K562 (cell line): ENCODE measurements at regions not wholly inside any gene's neighbourhood (a gene's known extent, or its start where the extent isn't known, plus 50 kb on each side); places are given as distances from the start of the nearest gene placed in this dataset.

ENCODE experiments used
- ATAC-seq: fragments of 200-7000 bp; cut with Tn5 transposase; 3 replicates; pipeline ENCODE4 v1.9.1; 2020; ENCODE audit warnings: moderate library complexity
- BruUV-seq: library from RNA; stranded (reverse); fragments of 400-500 nt; replicated peaks from 2 replicates; lab custom pipeline; 2021; lab: Mats Ljungman, UMichigan
- CTCF ChIA-PET: fragments of 300-600 bp; formaldehyde crosslinking; extraction: SDS; loops from one replicate; lab custom pipeline; 2021; ENCODE audit warnings: low intra/inter-chr PET ratio; lab: Yijun Ruan, JAX
- POLR2A ChIA-PET: fragments of 300-600, 350-650 bp; sonication (Branson Sonifier 250); formaldehyde crosslinking; extraction: SDS; loops from one replicate; lab custom pipeline; 2021; ENCODE audit warnings: antibody characterized with exemption, inconsistent platforms; lab: Yijun Ruan, JAX
- DNase-seq, 4 experiments: peaks; one replicate each; pipeline versions ENCODE4 v3.0.0 to v3.0.0-alpha.2; 2011 to 2018; ENCODE audit warnings: low spot score in 3 of 4, mixed read lengths in 3 of 4; ENCODE audit errors: extremely low read depth in 1 of 4
- FAIRE-seq: peaks from 2 replicates; lab custom pipeline; 2011; peaks lifted over from hg19 to GRCh38; lab: Jason Lieb, UNC
- H2AFZ ChIP-seq: 2 replicates; pipeline ENCODE4 v1.6.0; 2011; ENCODE audit warnings: low read depth, low read length, control low read depth, inconsistent platforms
- H3K27ac ChIP-seq: fragments of 200-600 bp; 3 replicates; pipeline ENCODE4 v1.8.0; 2011; ENCODE audit warnings: low read depth, mild to moderate bottlenecking, control low read depth, inconsistent platforms, low read length, moderate library complexity, mixed read lengths; ENCODE audit errors: extremely low read depth
- H3K27me3 ChIP-seq, 2 experiments: fragments of 300-600 bp in 1 of 2; 2 replicates in 1 of 2; 3 replicates in 1 of 2; pipeline versions ENCODE4 v1.6.0 to v1.8.0; 2011; ENCODE audit warnings: inconsistent platforms in 2 of 2, low read length in 2 of 2, mild to moderate bottlenecking in 1 of 2, mixed read lengths in 1 of 2, moderate library complexity in 1 of 2; ENCODE audit not compliant: control insufficient read depth in 2 of 2, insufficient read depth in 2 of 2
- H3K36me3 ChIP-seq: fragments of 300-600 bp; 3 replicates; pipeline ENCODE4 v1.8.0; 2011; ENCODE audit warnings: mild to moderate bottlenecking, low read length, inconsistent platforms; ENCODE audit not compliant: control insufficient read depth, insufficient read depth
- H3K4me1 ChIP-seq, 2 experiments: fragments of 200-600 bp in 1 of 2; replicated peaks in 1 of 2; 2 replicates in 1 of 2; 3 replicates in 1 of 2; pipeline versions ENCODE4 v1.5.1 to v1.8.0; 2011; ENCODE audit warnings: inconsistent platforms in 2 of 2, low read length in 2 of 2, mild to moderate bottlenecking in 1 of 2, mixed read lengths in 1 of 2, moderate library complexity in 1 of 2; ENCODE audit not compliant: control insufficient read depth in 2 of 2, insufficient read depth in 2 of 2
- H3K4me2 ChIP-seq: 2 replicates; pipeline ENCODE4 v1.6.1; 2011; ENCODE audit warnings: low read length, control low read depth, inconsistent platforms, mixed read lengths; ENCODE audit not compliant: insufficient read depth
- H3K4me3 ChIP-seq: fragments of 200-600 bp; sonication (generic), shearing (Covaris generic); 2 replicates; pipeline ENCODE4 v1.5.1; 2016; ENCODE audit warnings: control low read depth, inconsistent platforms
- H3K79me2 ChIP-seq: fragments of 200-600 bp; 3 replicates; pipeline ENCODE4 v1.8.0; 2011; ENCODE audit warnings: low read length, inconsistent platforms; ENCODE audit not compliant: control insufficient read depth, insufficient read depth
- H3K9ac ChIP-seq, 2 experiments: 2 replicates each; pipeline versions ENCODE4 v1.6.0 to v1.6.1; 2011; ENCODE audit warnings: low read depth in 2 of 2, low read length in 2 of 2, control low read depth in 1 of 2, inconsistent platforms in 1 of 2, mild to moderate bottlenecking in 1 of 2, mixed read lengths in 1 of 2; ENCODE audit not compliant: insufficient read depth in 1 of 2
- H3K9me1 ChIP-seq: one replicate; pipeline ENCODE4 v1.6.0; 2011; ENCODE audit warnings: inconsistent platforms, mild to moderate bottlenecking, low read length, moderate library complexity; ENCODE audit not compliant: control insufficient read depth, insufficient read depth
- H3K9me3 ChIP-seq: replicated peaks from 2 replicates; pipeline ENCODE4 v1.5.1; 2011; ENCODE audit warnings: low read depth, low read length, inconsistent platforms; ENCODE audit not compliant: control insufficient read depth, insufficient read depth
- H4K20me1 ChIP-seq: replicated peaks from 2 replicates; pipeline ENCODE4 v1.6.1; 2011; ENCODE audit warnings: low read length, inconsistent platforms, mixed read lengths; ENCODE audit not compliant: control insufficient read depth, insufficient read depth
- BCL6 ChIP-seq: fragments of 250-450 bp; sonication (Bioruptor Pico); IDR thresholded peaks from 2 replicates; pipeline ENCODE4 v1.4.0; 2020
- BMI1 ChIP-seq: fragments of 150-350 bp; IDR thresholded peaks from 2 replicates; pipeline ENCODE4 v1.6.1; 2014; ENCODE audit warnings: low read length
- CC2D1A ChIP-seq: fragments of 450-650 bp; IDR thresholded peaks from 2 replicates; pipeline ENCODE4 v1.6.1; 2017; ENCODE audit warnings: mild to moderate bottlenecking
- DPF2 ChIP-seq: fragments of 450-650 bp; IDR thresholded peaks from 2 replicates; pipeline ENCODE4 v1.6.1; 2016
- FOXJ2 ChIP-seq: fragments of 200-800 bp; sonication (Bioruptor generic); IDR thresholded peaks from 2 replicates; pipeline ENCODE4 v1.6.1; 2016; ENCODE audit warnings: missing genetic modification characterization, missing compliant biosample characterization
- FUS ChIP-seq: fragments of 200-400 bp; formaldehyde crosslinking; optimal IDR thresholded peaks from 2 replicates; pipeline ENCODE3; 2017; ENCODE audit warnings: low read depth, low read length
- HNRNPLL ChIP-seq: fragments of 200-400 bp; formaldehyde crosslinking; IDR thresholded peaks from 2 replicates; pipeline ENCODE4 v1.6.1; 2017; ENCODE audit warnings: low read length, low read depth, mild to moderate bottlenecking; ENCODE audit not compliant: poor library complexity, severe bottlenecking
- NCOA1 ChIP-seq: fragments of 450-650 bp; IDR thresholded peaks from 2 replicates; pipeline ENCODE4 v1.6.1; 2016; ENCODE audit warnings: low read depth
- NFXL1 ChIP-seq: fragments of 450-650 bp; formaldehyde crosslinking; IDR thresholded peaks from 2 replicates; pipeline ENCODE4 v1.4.0; 2021; ENCODE audit warnings: mild to moderate bottlenecking
- NONO ChIP-seq, 2 experiments: fragments of 200-400 bp in 1 of 2; fragments of 450-650 bp in 1 of 2; formaldehyde crosslinking in 1 of 2; IDR thresholded peaks; 2 replicates each; pipeline ENCODE4 v1.6.1; 2017; ENCODE audit warnings: low read depth in 2 of 2, mild to moderate bottlenecking in 2 of 2, moderate library complexity in 2 of 2, low read length in 1 of 2
- RFX1 ChIP-seq: fragments of 450-650 bp; IDR thresholded peaks from 2 replicates; pipeline ENCODE4 v1.6.1; 2016; ENCODE audit warnings: mild to moderate bottlenecking, moderate library complexity
- ZEB2 ChIP-seq: fragments of 450-650 bp; IDR thresholded peaks from 2 replicates; pipeline ENCODE4 v1.6.1; 2016
- ZFP30 ChIP-seq: fragments of 250-450 bp; sonication (Bioruptor Pico); IDR thresholded peaks from 2 replicates; pipeline ENCODE4 v1.8.0; 2022; ENCODE audit warnings: moderate library complexity, mild to moderate bottlenecking, inconsistent platforms, borderline replicate concordance
- ZKSCAN1 ChIP-seq: fragments of 150-350 bp; IDR thresholded peaks from 2 replicates; pipeline ENCODE4 v1.6.1; 2016; ENCODE audit warnings: low read depth, low read length
- ZNF444 ChIP-seq: fragments of 250-450 bp; sonication (Bioruptor Pico); IDR thresholded peaks from 2 replicates; pipeline ENCODE4 v1.4.0; 2020; ENCODE audit warnings: mild to moderate bottlenecking, moderate library complexity
- ZNF551 ChIP-seq: fragments of 250-450 bp; sonication (Bioruptor Pico); IDR thresholded peaks from 2 replicates; pipeline ENCODE4 v1.5.0; 2021; ENCODE audit warnings: mild to moderate bottlenecking, moderate library complexity
- WGBS: fragments of 100-300 bp; shearing (Covaris generic); methylation state at CpG from one replicate; pipeline ENCODE4 v1.1.6; 2016; ENCODE audit warnings: low coverage, mixed read lengths; ENCODE audit not compliant: insufficient coverage; ENCODE audit errors: missing lambda C conversion rate; 5-methylcytosine and 5-hydroxymethylcytosine counted together
- in situ Hi-C: fragments of 300-500 bp; cut with MboI; formaldehyde crosslinking; loops from 4 replicates; pipeline ENCODE4 v1.15.0; 2018; ENCODE audit warnings: inconsistent platforms, mixed read lengths
- intact Hi-C: fragments of 100-400 bp; cut with micrococcal nuclease; formaldehyde crosslinking; loops from 2 replicates; pipeline ENCODE4 v1.14.2; 2022
- TF ChIP-seq, protein P1 (sequence below): fragments of 150-350 bp; IDR thresholded peaks from 2 replicates; pipeline ENCODE4 v1.6.1; 2014; ENCODE audit warnings: low read depth, mild to moderate bottlenecking, low read length, borderline replicate concordance
- TF ChIP-seq, protein P2 (sequence below): fragments of 250-450 bp; sonication (Bioruptor Pico); IDR thresholded peaks from 2 replicates; pipeline ENCODE4 v1.9.0; 2021; ENCODE audit warnings: mild to moderate bottlenecking
- TF ChIP-seq, protein P3 (sequence below): fragments of 450-650 bp; IDR thresholded peaks from 2 replicates; pipeline ENCODE4 v1.6.1; 2016; ENCODE audit warnings: antibody characterized with exemption

DNA sequence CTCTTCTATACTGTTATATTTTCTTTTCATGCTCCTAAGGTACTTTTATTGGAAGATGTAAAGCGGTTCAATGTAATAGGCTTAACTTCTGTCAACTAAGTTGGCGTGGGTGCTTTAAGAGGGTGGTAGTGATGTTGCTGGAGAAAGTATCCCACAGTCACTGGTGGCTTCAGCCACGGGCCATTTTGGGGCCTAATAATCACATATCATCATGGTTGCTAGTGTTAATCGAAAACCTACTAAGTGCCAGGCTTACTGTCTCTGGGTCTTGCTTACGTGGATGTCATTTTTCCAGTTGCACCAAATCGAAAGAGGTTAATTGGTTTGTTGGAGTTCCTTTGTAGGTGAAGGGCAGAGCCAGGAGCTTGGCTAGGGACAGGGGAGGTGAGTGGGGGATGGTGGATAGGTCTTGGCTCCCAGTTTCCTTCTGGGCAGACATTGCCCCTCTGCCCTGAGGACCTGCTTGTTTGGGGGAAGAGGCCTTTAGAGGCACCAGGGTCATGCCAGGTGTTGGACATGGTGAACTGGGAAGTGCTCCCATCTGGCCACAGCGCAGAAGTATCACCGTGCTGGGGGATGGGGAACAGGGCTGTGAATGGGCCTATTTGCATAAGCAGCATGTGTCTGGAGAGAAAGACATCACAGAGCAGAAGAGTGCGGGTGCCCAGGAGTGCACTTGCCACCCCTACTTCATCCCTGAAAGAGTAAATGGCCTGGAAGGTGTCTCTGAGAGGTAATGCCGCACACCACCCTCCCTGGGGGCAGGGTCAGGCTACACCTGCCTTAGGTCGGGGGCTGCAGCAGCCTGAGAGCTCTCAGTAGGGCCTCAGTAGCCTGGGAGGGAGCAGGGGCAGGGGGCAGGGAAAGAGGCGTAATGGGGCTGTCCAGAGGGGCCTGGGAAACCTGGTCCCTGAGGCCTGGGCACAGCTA, 62.4 kb upstream of the POLG start:
- Histone ChIP-seq H3K4me1 (peaks cover 0 to 16% of the 10 kb centered on the region in 2 experiments; a peak in 3 of 5 replicates), H3K36me3 (no peaks in the 10 kb centered on the region), H3K9me1 (no peaks in the 10 kb centered on the region), H3K27ac (no peak overlapping the region), H3K27me3 (peaks cover 0 to 45% of the 10 kb centered on the region in 2 experiments; a peak in 2 of 5 replicates), H3K9me3 (no peaks in the 10 kb centered on the region), H3K4me3 (no peak overlapping the region), H2AFZ (no peak overlapping the region), H3K4me2 (no peak overlapping the region), H3K79me2 (no peaks in the 10 kb centered on the region), H3K9ac (no peak overlapping the region), H4K20me1 (no peaks in the 10 kb centered on the region; the same call in 1 of the 2 replicates)
- no TSS peak for BruUV-seq
- no peak for TF ChIP-seq CC2D1A
- TF ChIP-seq ZFP30 (CRISPR knock-in tag): no peak
- no peak for TF ChIP-seq DPF2
- no peak for TF ChIP-seq NFXL1 (CRISPR knock-in tag)
- no peak for TF ChIP-seq ZEB2
- no peak for TF ChIP-seq ZKSCAN1
- no peak for TF ChIP-seq BCL6 (CRISPR knock-in tag)
- TF ChIP-seq, protein P1, sequence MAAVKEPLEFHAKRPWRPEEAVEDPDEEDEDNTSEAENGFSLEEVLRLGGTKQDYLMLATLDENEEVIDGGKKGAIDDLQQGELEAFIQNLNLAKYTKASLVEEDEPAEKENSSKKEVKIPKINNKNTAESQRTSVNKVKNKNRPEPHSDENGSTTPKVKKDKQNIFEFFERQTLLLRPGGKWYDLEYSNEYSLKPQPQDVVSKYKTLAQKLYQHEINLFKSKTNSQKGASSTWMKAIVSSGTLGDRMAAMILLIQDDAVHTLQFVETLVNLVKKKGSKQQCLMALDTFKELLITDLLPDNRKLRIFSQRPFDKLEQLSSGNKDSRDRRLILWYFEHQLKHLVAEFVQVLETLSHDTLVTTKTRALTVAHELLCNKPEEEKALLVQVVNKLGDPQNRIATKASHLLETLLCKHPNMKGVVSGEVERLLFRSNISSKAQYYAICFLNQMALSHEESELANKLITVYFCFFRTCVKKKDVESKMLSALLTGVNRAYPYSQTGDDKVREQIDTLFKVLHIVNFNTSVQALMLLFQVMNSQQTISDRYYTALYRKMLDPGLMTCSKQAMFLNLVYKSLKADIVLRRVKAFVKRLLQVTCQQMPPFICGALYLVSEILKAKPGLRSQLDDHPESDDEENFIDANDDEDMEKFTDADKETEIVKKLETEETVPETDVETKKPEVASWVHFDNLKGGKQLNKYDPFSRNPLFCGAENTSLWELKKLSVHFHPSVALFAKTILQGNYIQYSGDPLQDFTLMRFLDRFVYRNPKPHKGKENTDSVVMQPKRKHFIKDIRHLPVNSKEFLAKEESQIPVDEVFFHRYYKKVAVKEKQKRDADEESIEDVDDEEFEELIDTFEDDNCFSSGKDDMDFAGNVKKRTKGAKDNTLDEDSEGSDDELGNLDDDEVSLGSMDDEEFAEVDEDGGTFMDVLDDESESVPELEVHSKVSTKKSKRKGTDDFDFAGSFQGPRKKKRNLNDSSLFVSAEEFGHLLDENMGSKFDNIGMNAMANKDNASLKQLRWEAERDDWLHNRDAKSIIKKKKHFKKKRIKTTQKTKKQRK: no peak
- TF ChIP-seq, protein P2, sequence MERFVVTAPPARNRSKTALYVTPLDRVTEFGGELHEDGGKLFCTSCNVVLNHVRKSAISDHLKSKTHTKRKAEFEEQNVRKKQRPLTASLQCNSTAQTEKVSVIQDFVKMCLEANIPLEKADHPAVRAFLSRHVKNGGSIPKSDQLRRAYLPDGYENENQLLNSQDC (CRISPR knock-in tag): no peak
- no peak for TF ChIP-seq ZNF444 (CRISPR knock-in tag)
- TF ChIP-seq NCOA1: no peak
- TF ChIP-seq ZNF551: no peak
- TF ChIP-seq FOXJ2: no peak
- TF ChIP-seq HNRNPLL: no peak
- TF ChIP-seq, protein P3, sequence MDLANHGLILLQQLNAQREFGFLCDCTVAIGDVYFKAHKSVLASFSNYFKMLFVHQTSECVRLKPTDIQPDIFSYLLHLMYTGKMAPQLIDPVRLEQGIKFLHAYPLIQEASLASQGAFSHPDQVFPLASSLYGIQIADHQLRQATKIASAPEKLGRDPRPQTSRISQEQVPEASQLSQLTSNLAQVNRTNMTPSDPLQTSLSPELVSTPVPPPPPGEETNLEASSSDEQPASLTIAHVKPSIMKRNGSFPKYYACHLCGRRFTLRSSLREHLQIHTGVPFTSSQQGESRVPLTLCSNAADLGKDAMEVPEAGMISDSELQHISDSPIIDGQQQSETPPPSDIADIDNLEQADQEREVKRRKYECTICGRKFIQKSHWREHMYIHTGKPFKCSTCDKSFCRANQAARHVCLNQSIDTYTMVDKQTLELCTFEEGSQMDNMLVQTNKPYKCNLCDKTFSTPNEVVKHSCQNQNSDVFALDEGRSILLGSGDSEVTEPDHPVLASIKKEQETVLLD: no peak
- no peak for TF ChIP-seq NONO (IDR thresholded peaks at IDR 0.05; ENCODE audit: low read depth in 2 of 2, low read length in 1 of 2)
- TF ChIP-seq RFX1: no peak
- no peak for TF ChIP-seq FUS
- TF ChIP-seq BMI1: no peak
- intact Hi-C loops: no loop called here
- no peak for DNase-seq
- POLR2A ChIA-PET: interaction anchor here (0.6 to 1.0 kb wide), 2 partner anchors 30 to 92 kb away, joined by 3 to 4 read pairs; no protein-coding TSS in a partner anchor
- no peak for FAIRE-seq
- in situ Hi-C loops: no loop called here
- ATAC-seq: no peak
- CTCF ChIA-PET: no interaction called here
- WGBS: 11% methylated on average over 11 of the region's 12 CpGs
